Fibroblast of gingiva (primary cell): ENCODE measurements at regions not wholly inside any gene's neighbourhood (a gene's known extent, or its start where the extent isn't known, plus 50 kb on each side); places are given as distances from the start of the nearest gene placed in this dataset.
"Not testable (repeated sequence)": the region's sequence is repeated elsewhere in the genome, so short reads cannot be mapped to it uniquely, and the experiment has no call there.

Experiments
- DNase-seq: peaks from one replicate; pipeline ENCODE4 v3.0.0-alpha.2; 2011; ENCODE audit warnings: low read depth

GRCh38 chr5:32931438-32931837, 220.3 kb downstream of the NPR3 start:
- DNase-seq = not testable (repeated sequence)

- peak; percentile 65 for DNase-seq
Observed at GRCh38 chr5:32932241-32932935, 221.3 kb downstream of the NPR3 start.

GRCh38 chr5:32933692-32934091, 222.6 kb downstream of the NPR3 start:
- DNase-seq = no peak

GRCh38 chr5:32934529-32934928, 223.4 kb downstream of the NPR3 start:
- no peak for DNase-seq

- DNase-seq = no peak
Observed at GRCh38 chr5:32935283-32935682, 224.2 kb downstream of the NPR3 start.

- no peak for DNase-seq
Observed at GRCh38 chr5:32936329-32936728, 225.2 kb downstream of the NPR3 start.

- DNase-seq = no peak
Observed at GRCh38 chr5:32942225-32942989, 231.3 kb downstream of the NPR3 start.

GRCh38 chr5:32949286-32949970, 238.3 kb downstream of the NPR3 start:
- no peak for DNase-seq

- no peak for DNase-seq
Observed at GRCh38 chr5:32951003-32951402, 239.9 kb downstream of the NPR3 start.

GRCh38 chr5:32951878-32952277, 240.8 kb downstream of the NPR3 start:
- DNase-seq = no peak

- not testable (repeated sequence) for DNase-seq
Observed at GRCh38 chr5:32952421-32952820, 241.3 kb downstream of the NPR3 start.

- DNase-seq = no peak
Observed at GRCh38 chr5:32953694-32954093, 242.6 kb downstream of the NPR3 start.

GRCh38 chr5:32955814-32956213, 244.7 kb downstream of the NPR3 start:
- DNase-seq = no peak

GRCh38 chr5:32960340-32961058, 249.4 kb downstream of the NPR3 start:
- DNase-seq = peak; percentile 38

GRCh38 chr5:32961059-32961415, 249.9 kb downstream of the NPR3 start:
- no peak for DNase-seq

GRCh38 chr5:32964261-32964660, 253.1 kb downstream of the NPR3 start:
- no peak for DNase-seq

GRCh38 chr5:32973646-32974045, 262.5 kb downstream of the NPR3 start:
- DNase-seq = no peak

GRCh38 chr5:32975656-32976375, 264.7 kb downstream of the NPR3 start:
- no peak for DNase-seq

GRCh38 chr5:32981061-32981460, 269.9 kb downstream of the NPR3 start:
- no peak for DNase-seq

- DNase-seq = no peak
Observed at GRCh38 chr5:32984851-32985610, 273.9 kb downstream of the NPR3 start.

GRCh38 chr5:32989815-32990214, 278.7 kb downstream of the NPR3 start:
- DNase-seq = no peak
